CD4-positive, CD25-positive, alpha-beta regulatory T cell (primary cell): ENCODE measurements at regions not wholly inside any gene's neighbourhood (a gene's known extent, or its start where the extent isn't known, plus 50 kb on each side); places are given as distances from the start of the nearest gene placed in this dataset.
"Not testable (repeated sequence)": the region's sequence is repeated elsewhere in the genome, so short reads cannot be mapped to it uniquely, and the experiment has no call there.

Source experiments
- ATAC-seq, 2 donors: fragments of 150-1000 bp; cut with Tn5 transposase; one replicate each; pipeline ENCODE4 v1.10.0; 2021; ENCODE audit warnings: low read depth in 2 of 2, moderate number of reproducible peaks in 2 of 2, moderate library complexity in 1 of 2
- DNase-seq, 3 donors: peaks; one replicate each; pipeline versions ENCODE4 v3.0.0 to v3.0.0-alpha.2; 2012 to 2022; ENCODE audit warnings: mixed read lengths in 1 of 3
- H3K27ac ChIP-seq: one replicate; pipeline ENCODE4 v1.7.0; 2013; ENCODE audit warnings: mild to moderate bottlenecking, low read length; ENCODE audit not compliant: insufficient read depth, poor library complexity, severe bottlenecking
- H3K27me3 ChIP-seq: one replicate; pipeline ENCODE4 v1.7.0; 2013; ENCODE audit warnings: low read length; ENCODE audit not compliant: control insufficient read depth, insufficient read depth
- H3K36me3 ChIP-seq: one replicate; pipeline ENCODE4 v1.7.0; 2013; ENCODE audit warnings: mild to moderate bottlenecking, low read length, moderate library complexity; ENCODE audit not compliant: control insufficient read depth, insufficient read depth
- H3K4me1 ChIP-seq: 2 replicates; pipeline ENCODE4 v1.7.0; 2013; ENCODE audit warnings: mild to moderate bottlenecking, low read length; ENCODE audit not compliant: insufficient read depth, control insufficient read depth, poor library complexity, severe bottlenecking
- H3K4me3 ChIP-seq: one replicate; pipeline ENCODE4 v1.7.0; 2013; ENCODE audit warnings: low read depth, mild to moderate bottlenecking, low read length, moderate library complexity
- H3K9me3 ChIP-seq, 2 experiments: 1 replicate in 1 of 2; 2 replicates in 1 of 2; pipeline ENCODE4 v1.7.0; 2013; ENCODE audit warnings: low read length in 2 of 2, mild to moderate bottlenecking in 1 of 2, moderate library complexity in 1 of 2; ENCODE audit not compliant: control insufficient read depth in 2 of 2
- H3K27ac Mint-ChIP-seq, 3 donors: one replicate each; pipeline ENCODE4 v1.8.0; 2020 to 2022; ENCODE audit warnings: mild to moderate bottlenecking in 3 of 3, mixed read lengths in 3 of 3, moderate library complexity in 2 of 3
- H3K27me3 Mint-ChIP-seq: one replicate; pipeline ENCODE4 v1.8.0; 2022; ENCODE audit warnings: mild to moderate bottlenecking, mixed read lengths
- H3K36me3 Mint-ChIP-seq: one replicate; pipeline ENCODE4 v1.8.0; 2020; ENCODE audit warnings: mixed read lengths
- H3K4me1 Mint-ChIP-seq, 4 donors: one replicate each; pipeline ENCODE4 v1.8.0; 2020 to 2022; ENCODE audit warnings: mixed read lengths in 4 of 4, mild to moderate bottlenecking in 1 of 4
- H3K4me3 Mint-ChIP-seq, 4 donors: one replicate each; pipeline ENCODE4 v1.8.0; 2020 to 2022; ENCODE audit warnings: mild to moderate bottlenecking in 4 of 4, mixed read lengths in 4 of 4, moderate library complexity in 3 of 4
- H3K9me3 Mint-ChIP-seq, 7 donors: one replicate each; pipeline ENCODE4 v1.8.0; 2020 to 2022; ENCODE audit warnings: mixed read lengths in 7 of 7, mild to moderate bottlenecking in 3 of 7, moderate library complexity in 2 of 7

DNA sequence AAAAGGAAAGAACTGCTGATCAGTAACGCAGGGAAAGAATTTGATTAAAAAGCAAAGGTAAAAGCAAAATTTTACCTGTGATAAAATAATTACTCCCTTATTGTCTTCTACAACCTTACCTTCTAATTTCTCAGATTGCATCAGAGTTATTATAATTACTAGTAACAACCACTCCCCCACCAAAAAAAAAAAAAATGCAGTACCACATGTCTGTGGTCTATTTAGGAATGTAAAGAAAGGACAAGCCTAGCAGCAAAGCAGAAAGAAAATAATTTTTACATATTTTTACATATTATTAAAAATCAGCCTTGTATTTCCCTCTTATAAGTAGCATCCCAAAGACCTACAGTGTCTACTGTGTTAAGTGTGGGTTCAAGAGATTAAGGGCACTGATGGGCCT lies 430.4 kb downstream of the TFEC start:
- H3K27ac Mint-ChIP-seq = no peak overlapping the region
- Histone ChIP-seq H3K4me1 (no peaks in the 10 kb centered on the region), H3K4me3 (no peak overlapping the region), H3K27ac (no peak overlapping the region), H3K36me3 (no peaks in the 10 kb centered on the region), H3K27me3 (no peaks in the 10 kb centered on the region), H3K9me3 (no peaks in the 10 kb centered on the region)
- no peaks in the 10 kb centered on the region for H3K27me3 Mint-ChIP-seq
- no peaks in the 10 kb centered on the region for H3K36me3 Mint-ChIP-seq
- no peaks in the 10 kb centered on the region for H3K4me1 Mint-ChIP-seq
- H3K9me3 Mint-ChIP-seq = peaks cover 2 to 19% (median 6%) of the 10 kb centered on the region in 7 donors
- DNase-seq = no peak
- no peak overlapping the region for H3K4me3 Mint-ChIP-seq
- ATAC-seq = no peak

DNA sequence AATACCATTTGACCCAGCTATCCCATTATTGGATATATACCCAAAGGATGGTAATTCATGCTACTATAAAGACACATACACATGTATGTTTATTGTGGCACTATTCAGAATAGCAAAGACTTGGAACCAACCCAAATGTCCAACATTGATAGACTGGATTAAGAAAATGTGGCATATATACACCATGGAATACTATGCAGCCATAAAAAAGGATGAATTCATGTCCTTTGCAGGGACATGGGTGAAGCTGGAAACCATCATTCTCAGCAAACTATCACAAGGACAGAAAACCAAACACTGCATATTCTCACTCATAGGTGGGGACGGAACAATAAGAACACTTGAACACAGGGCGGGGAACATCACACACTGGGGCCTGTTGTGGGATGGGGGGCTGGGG lies 431.4 kb downstream of the TFEC start:
- H3K36me3 ChIP-seq, H3K36me3 Mint-ChIP-seq, H3K4me3 Mint-ChIP-seq, H3K27ac ChIP-seq, ATAC-seq, H3K9me3 ChIP-seq, H3K4me3 ChIP-seq, H3K27me3 Mint-ChIP-seq, H3K4me1 ChIP-seq, H3K27ac Mint-ChIP-seq, H3K4me1 Mint-ChIP-seq, DNase-seq, H3K27me3 ChIP-seq: not testable (repeated sequence)
- H3K9me3 Mint-ChIP-seq = peaks cover 2 to 21% (median 8%) of the 10 kb centered on the region in 7 donors

DNA sequence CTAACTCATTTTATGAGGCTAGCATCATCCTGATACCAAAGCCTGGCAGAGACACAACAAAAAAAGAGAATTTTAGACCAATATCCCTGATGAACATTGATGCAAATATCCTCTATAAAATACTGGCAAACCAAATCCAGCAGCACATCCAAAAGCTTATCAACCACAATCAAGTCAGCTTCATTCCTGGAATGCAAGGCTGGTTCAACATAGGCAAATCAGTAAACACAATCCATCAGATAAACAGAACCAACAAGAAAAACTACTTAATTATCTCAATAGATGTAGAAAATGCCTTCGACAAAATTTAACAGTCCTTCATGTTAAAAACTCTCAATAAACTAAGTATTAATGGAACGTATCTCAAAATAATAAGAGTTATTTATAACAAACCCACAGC lies 433.3 kb downstream of the TFEC start:
- H3K27ac Mint-ChIP-seq, ATAC-seq, DNase-seq, H3K27ac ChIP-seq, H3K27me3 Mint-ChIP-seq, H3K4me3 Mint-ChIP-seq, H3K36me3 Mint-ChIP-seq, H3K4me1 Mint-ChIP-seq, H3K4me3 ChIP-seq, H3K27me3 ChIP-seq, H3K9me3 ChIP-seq, H3K36me3 ChIP-seq, H3K4me1 ChIP-seq: not testable (repeated sequence)
- peaks cover 2 to 21% (median 8%) of the 10 kb centered on the region in 7 donors for H3K9me3 Mint-ChIP-seq

DNA sequence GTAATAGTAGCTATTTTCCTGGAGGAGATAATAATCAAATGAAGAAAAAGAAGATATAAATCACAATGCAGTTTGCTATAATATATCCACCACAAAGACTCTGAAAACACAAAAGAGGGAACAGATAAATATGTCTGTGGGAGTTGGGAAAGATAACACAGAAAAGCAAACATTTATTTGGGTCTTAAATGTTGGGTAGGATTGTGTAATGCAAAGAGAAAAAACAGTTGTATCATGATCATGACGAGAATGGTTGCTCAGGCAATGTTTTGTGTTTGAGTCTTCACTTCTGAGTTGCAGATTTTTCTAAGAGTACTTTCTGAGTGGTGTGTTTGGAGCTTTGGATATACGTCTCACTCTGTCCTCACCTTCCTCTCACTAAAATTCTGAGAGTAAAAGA lies 437.5 kb downstream of the TFEC start:
- Mint-ChIP-seq H3K4me3 (no peak overlapping the region), H3K9me3 (peaks cover 4 to 21% (median 6%) of the 10 kb centered on the region in 7 donors), H3K36me3 (no peaks in the 10 kb centered on the region), H3K27ac (no peak overlapping the region), H3K4me1 (no peaks in the 10 kb centered on the region), H3K27me3 (no peaks in the 10 kb centered on the region)
- ATAC-seq (no peak), DNase-seq (no peak)
- Histone ChIP-seq H3K36me3 (no peaks in the 10 kb centered on the region), H3K9me3 (no peaks in the 10 kb centered on the region), H3K4me1 (no peaks in the 10 kb centered on the region), H3K27me3 (no peaks in the 10 kb centered on the region), H3K4me3 (no peak overlapping the region), H3K27ac (no peak overlapping the region)

DNA sequence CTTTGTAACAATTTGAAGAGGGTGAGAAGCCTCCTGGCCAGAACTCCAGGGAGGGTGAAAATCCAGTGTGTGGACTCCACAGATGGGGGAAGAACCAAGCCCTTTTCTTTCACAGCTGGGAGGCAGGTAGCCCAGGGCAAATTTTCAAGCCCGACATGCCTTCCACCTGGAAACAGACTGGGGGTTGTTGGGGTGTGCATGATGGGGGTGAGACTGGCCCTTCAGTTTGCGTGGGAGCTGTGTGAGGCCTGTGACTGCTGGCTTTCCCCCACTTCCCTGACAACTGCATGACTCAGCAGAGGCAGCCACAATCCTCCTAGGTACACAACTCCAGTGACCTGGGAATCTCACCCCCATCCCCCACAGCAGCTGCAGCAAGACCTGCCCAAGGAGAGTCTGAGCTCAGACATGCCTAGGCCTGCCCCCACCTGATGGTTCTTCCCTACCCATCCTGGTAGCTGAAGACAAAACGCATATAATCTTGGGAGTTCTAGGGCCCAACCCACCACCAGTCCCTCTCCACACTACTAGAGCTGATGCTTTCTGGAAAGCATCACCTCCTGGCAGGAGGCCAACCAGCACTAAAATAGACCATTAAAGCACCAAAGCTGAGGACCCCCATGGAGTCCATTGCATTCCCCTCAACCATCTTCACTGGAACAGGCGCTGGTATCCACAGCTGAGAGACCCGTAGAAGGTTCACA lies 445.4 kb downstream of the TFEC start:
- H3K27ac Mint-ChIP-seq = no peak overlapping the region
- Histone ChIP-seq H3K36me3 (no peaks in the 10 kb centered on the region), H3K27ac (no peak overlapping the region), H3K9me3 (no peaks in the 10 kb centered on the region), H3K4me1 (no peaks in the 10 kb centered on the region), H3K27me3 (no peaks in the 10 kb centered on the region), H3K4me3 (no peak overlapping the region)
- no peaks in the 10 kb centered on the region for H3K4me1 Mint-ChIP-seq
- peaks cover 0 to 8% (median 0%) of the 10 kb centered on the region in 7 donors for H3K9me3 Mint-ChIP-seq
- H3K36me3 Mint-ChIP-seq = no peaks in the 10 kb centered on the region
- ATAC-seq = no peak
- no peaks in the 10 kb centered on the region for H3K27me3 Mint-ChIP-seq
- no peak overlapping the region for H3K4me3 Mint-ChIP-seq
- no peak for DNase-seq

- no peaks in the 10 kb centered on the region for H3K27me3 ChIP-seq
- no peaks in the 10 kb centered on the region for H3K9me3 ChIP-seq
- Mint-ChIP-seq H3K36me3 (no peaks in the 10 kb centered on the region), H3K4me1 (no peaks in the 10 kb centered on the region), H3K9me3 (peaks cover 0 to 4% (median 0%) of the 10 kb centered on the region in 7 donors), H3K4me3 (no peak overlapping the region), H3K27me3 (no peaks in the 10 kb centered on the region), H3K27ac (no peak overlapping the region)
- no peaks in the 10 kb centered on the region for H3K4me1 ChIP-seq
- DNase-seq (no peak), ATAC-seq (no peak)
- H3K27ac ChIP-seq = no peak overlapping the region
- H3K36me3 ChIP-seq = no peaks in the 10 kb centered on the region
- H3K4me3 ChIP-seq = no peak overlapping the region
Measured at GRCh38 chr7:115582956-115583355, 447.6 kb downstream of the TFEC start.

- no peaks in the 10 kb centered on the region for H3K4me1 Mint-ChIP-seq
- H3K9me3 ChIP-seq = no peaks in the 10 kb centered on the region
- H3K4me1 ChIP-seq = no peaks in the 10 kb centered on the region
- no peak overlapping the region for H3K27ac ChIP-seq
- DNase-seq (no peak), ATAC-seq (no peak)
- H3K36me3 ChIP-seq = no peaks in the 10 kb centered on the region
- peaks cover 0 to 4% (median 0%) of the 10 kb centered on the region in 7 donors for H3K9me3 Mint-ChIP-seq
- no peak overlapping the region for H3K4me3 Mint-ChIP-seq
- no peaks in the 10 kb centered on the region for H3K27me3 Mint-ChIP-seq
- no peaks in the 10 kb centered on the region for H3K27me3 ChIP-seq
- no peaks in the 10 kb centered on the region for H3K36me3 Mint-ChIP-seq
- no peak overlapping the region for H3K27ac Mint-ChIP-seq
- no peak overlapping the region for H3K4me3 ChIP-seq
Measured at GRCh38 chr7:115578576-115578975, 452.0 kb downstream of the TFEC start.

DNA sequence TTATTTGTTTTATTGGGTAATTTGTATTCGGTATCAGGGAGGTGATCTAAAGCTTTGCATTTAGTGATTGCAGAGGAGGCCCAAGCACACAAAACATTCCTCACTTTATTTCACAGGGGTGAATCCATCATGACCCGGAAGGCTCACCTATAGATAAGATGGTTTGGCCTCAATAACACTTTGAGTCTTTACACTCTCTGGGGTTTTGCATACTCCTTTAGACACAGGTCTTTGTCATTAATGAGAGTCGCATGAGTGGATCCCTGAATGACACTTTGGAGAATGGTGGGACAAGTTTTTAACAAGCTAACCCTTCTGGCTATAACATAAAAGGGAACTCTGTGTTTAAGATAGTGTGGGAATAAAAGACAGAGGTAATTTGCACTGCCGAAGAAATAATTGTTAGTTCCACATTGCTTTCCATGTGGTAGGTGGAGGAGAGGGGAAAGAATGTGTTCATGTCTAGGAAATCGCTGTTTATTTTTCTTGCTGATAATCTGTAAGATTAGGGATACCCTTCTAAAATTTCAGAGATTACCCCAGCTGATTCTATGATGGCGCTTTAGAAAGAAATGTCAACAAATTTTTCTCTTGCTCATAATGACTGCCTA lies 455.8 kb downstream of the TFEC start:
- no peaks in the 10 kb centered on the region for H3K36me3 Mint-ChIP-seq
- H3K4me3 Mint-ChIP-seq = no peak overlapping the region
- no peak for ATAC-seq
- no peak overlapping the region for H3K4me3 ChIP-seq
- no peaks in the 10 kb centered on the region for H3K4me1 ChIP-seq
- H3K27ac ChIP-seq = no peak overlapping the region
- no peaks in the 10 kb centered on the region for H3K27me3 ChIP-seq
- peaks cover 2% of the 10 kb centered on the region for H3K27me3 Mint-ChIP-seq
- H3K4me1 Mint-ChIP-seq = no peaks in the 10 kb centered on the region
- no peaks in the 10 kb centered on the region for H3K9me3 ChIP-seq
- DNase-seq = no peak
- no peak overlapping the region for H3K27ac Mint-ChIP-seq
- peaks cover 0 to 2% (median 0%) of the 10 kb centered on the region in 7 donors for H3K9me3 Mint-ChIP-seq
- H3K36me3 ChIP-seq = no peaks in the 10 kb centered on the region
